ENCODE measurements at regions not wholly inside any gene's neighbourhood (a gene's known extent, or its start where the extent isn't known, plus 50 kb on each side); places are given as distances from the start of the nearest gene placed in this dataset.

DNA sequence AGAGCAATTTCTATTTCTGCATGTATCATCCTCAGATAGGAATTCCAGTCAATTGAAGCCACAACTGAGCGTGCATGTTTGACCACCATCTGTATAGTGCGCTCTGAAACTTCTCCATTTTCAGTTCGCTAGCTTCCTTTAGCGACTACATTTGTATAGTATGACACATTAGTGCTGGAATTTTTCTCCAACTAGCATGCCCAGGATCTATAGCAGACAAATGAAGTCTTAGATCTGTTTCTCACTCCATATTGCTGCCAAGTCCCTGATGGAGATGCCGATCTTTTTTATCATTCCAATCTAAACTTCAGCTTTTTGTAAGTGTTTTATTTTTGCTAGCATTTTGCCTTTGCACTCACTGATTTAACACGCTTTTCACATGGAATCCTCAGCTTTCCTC is 774.8 kb upstream of the TENM3 start:
- TF ChIP-seq, protein P1, sequence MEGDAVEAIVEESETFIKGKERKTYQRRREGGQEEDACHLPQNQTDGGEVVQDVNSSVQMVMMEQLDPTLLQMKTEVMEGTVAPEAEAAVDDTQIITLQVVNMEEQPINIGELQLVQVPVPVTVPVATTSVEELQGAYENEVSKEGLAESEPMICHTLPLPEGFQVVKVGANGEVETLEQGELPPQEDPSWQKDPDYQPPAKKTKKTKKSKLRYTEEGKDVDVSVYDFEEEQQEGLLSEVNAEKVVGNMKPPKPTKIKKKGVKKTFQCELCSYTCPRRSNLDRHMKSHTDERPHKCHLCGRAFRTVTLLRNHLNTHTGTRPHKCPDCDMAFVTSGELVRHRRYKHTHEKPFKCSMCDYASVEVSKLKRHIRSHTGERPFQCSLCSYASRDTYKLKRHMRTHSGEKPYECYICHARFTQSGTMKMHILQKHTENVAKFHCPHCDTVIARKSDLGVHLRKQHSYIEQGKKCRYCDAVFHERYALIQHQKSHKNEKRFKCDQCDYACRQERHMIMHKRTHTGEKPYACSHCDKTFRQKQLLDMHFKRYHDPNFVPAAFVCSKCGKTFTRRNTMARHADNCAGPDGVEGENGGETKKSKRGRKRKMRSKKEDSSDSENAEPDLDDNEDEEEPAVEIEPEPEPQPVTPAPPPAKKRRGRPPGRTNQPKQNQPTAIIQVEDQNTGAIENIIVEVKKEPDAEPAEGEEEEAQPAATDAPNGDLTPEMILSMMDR (IDR thresholded peaks at IDR 0.05; ENCODE audit: borderline replicate concordance, extremely low read depth, low read length, poor library complexity, severe bottlenecking), result no peak
- no peak for TF ChIP-seq EZH2 (IDR thresholded peaks at IDR 0.05; ENCODE audit: borderline replicate concordance, low read depth, low read length, severe bottlenecking)
